ENCODE measurements at regions not wholly inside any gene's neighbourhood (a gene's known extent, or its start where the extent isn't known, plus 50 kb on each side); places are given as distances from the start of the nearest gene placed in this dataset.

- Histone ChIP-seq H3K9me1 (replicated peaks; ENCODE audit: control insufficient read depth, extremely low read depth, insufficient read depth, low read length) (no peaks in the 10 kb centered on the region), H3K79me2 (ENCODE audit: control insufficient read depth, insufficient read depth, low read length) (no peaks in the 10 kb centered on the region), H3K4me3 (replicated peaks in 1 of 3; ENCODE audit: insufficient read depth in 1 of 3, low read depth in 1 of 3, low read length in 3 of 3) (no peak overlapping the region), H3K36me3 (ENCODE audit: control insufficient read depth in 2 of 2, extremely low read depth in 1 of 2, insufficient read depth in 2 of 2, low read length in 2 of 2) (no peaks in the 10 kb centered on the region), H3K4me1 (ENCODE audit: control insufficient read depth, extremely low read depth, insufficient read depth, low read length) (no peaks in the 10 kb centered on the region), H3K9ac (replicated peaks; ENCODE audit: extremely low read depth, insufficient read depth, low read length) (no peak overlapping the region), H3K27ac (ENCODE audit: insufficient read depth, low read depth, low read length) (no peak overlapping the region), H4K20me1 (replicated peaks; ENCODE audit: control insufficient read depth, extremely low read depth, insufficient read depth, low read length) (no peaks in the 10 kb centered on the region), H3K4me2 (ENCODE audit: insufficient read depth, low read length) (no peak overlapping the region), H2AFZ (ENCODE audit: low read depth, low read length) (no peak overlapping the region), H3K27me3 (ENCODE audit: control insufficient read depth in 2 of 2, insufficient read depth in 2 of 2, low read length in 2 of 2) (no peaks in the 10 kb centered on the region), H3K9me3 (replicated peaks; ENCODE audit: control insufficient read depth, insufficient read depth, low read length) (no peaks in the 10 kb centered on the region)
- dilution Hi-C loops (cut with MboI; ENCODE audit: extremely low pct_ligation_motif_present, low sequenced_read_pairs) (no loop called here), intact Hi-C loops (cut with micrococcal nuclease) (no loop called here)
- ChIA-PET POLR2A (no interaction called here), CTCF (no interaction called here)
- no TSS peak for BruUV-seq (replicated peaks)
- FAIRE-seq (no peak), DNase-seq (ENCODE audit: low read depth, low spot score) (no peak)
- TF ChIP-seq JUN (IDR thresholded peaks at IDR 0.05; ENCODE audit: borderline replicate concordance, insufficient read depth, insufficient read length, low read depth) = no peak
- no peak for TF ChIP-seq MAX (IDR thresholded peaks at IDR 0.05; ENCODE audit: insufficient read depth, insufficient read length)
- no peak for TF ChIP-seq EZH2 (IDR thresholded peaks at IDR 0.05; ENCODE audit: borderline replicate concordance, low read depth, low read length, severe bottlenecking)
Observed at GRCh38 chr10:129390147-129390546, 76.9 kb upstream of the MGMT start.

- H2AFZ ChIP-seq (ENCODE audit: low read depth, low read length) = no peak overlapping the region
- no TSS peak for BruUV-seq (replicated peaks)
- H3K4me1 ChIP-seq (ENCODE audit: control insufficient read depth, extremely low read depth, insufficient read depth, low read length) = no peaks in the 10 kb centered on the region
- ChIA-PET POLR2A (no interaction called here), CTCF (no interaction called here)
- H3K27me3 ChIP-seq (ENCODE audit: control insufficient read depth in 2 of 2, insufficient read depth in 2 of 2, low read length in 2 of 2) = no peaks in the 10 kb centered on the region
- no peaks in the 10 kb centered on the region for H3K9me3 ChIP-seq (replicated peaks; ENCODE audit: control insufficient read depth, insufficient read depth, low read length)
- H3K4me2 ChIP-seq (ENCODE audit: insufficient read depth, low read length) = no peak overlapping the region
- H3K9ac ChIP-seq (replicated peaks; ENCODE audit: extremely low read depth, insufficient read depth, low read length) = no peak overlapping the region
- H3K9me1 ChIP-seq (replicated peaks; ENCODE audit: control insufficient read depth, extremely low read depth, insufficient read depth, low read length) = no peaks in the 10 kb centered on the region
- no peaks in the 10 kb centered on the region for H4K20me1 ChIP-seq (replicated peaks; ENCODE audit: control insufficient read depth, extremely low read depth, insufficient read depth, low read length)
- H3K36me3 ChIP-seq (ENCODE audit: control insufficient read depth in 2 of 2, extremely low read depth in 1 of 2, insufficient read depth in 2 of 2, low read length in 2 of 2) = no peaks in the 10 kb centered on the region
- intact Hi-C loops (cut with micrococcal nuclease) (no loop called here), dilution Hi-C loops (cut with MboI; ENCODE audit: extremely low pct_ligation_motif_present, low sequenced_read_pairs) (no loop called here)
- DNase-seq (ENCODE audit: low read depth, low spot score) = no peak
- H3K79me2 ChIP-seq (ENCODE audit: control insufficient read depth, insufficient read depth, low read length) = no peaks in the 10 kb centered on the region
- no peak for FAIRE-seq
- H3K4me3 ChIP-seq (replicated peaks in 1 of 3; ENCODE audit: insufficient read depth in 1 of 3, low read depth in 1 of 3, low read length in 3 of 3) = no peak overlapping the region
- no peak overlapping the region for H3K27ac ChIP-seq (ENCODE audit: insufficient read depth, low read depth, low read length)
- TF ChIP-seq CTCF (IDR thresholded peaks at IDR 0.05; ENCODE audit: extremely low read depth in 1 of 2, insufficient read depth in 1 of 2, low read depth in 1 of 2, low read length in 2 of 2) (no peak), FOS (IDR thresholded peaks at IDR 0.05; ENCODE audit: borderline replicate concordance, insufficient read depth, low read length) (no peak), MYC (IDR thresholded peaks at IDR 0.05; ENCODE audit: low read depth, low read length) (no peak), POLR2A (IDR thresholded peaks at IDR 0.05; ENCODE audit: low read depth, low read length) (no peak), JUN (IDR thresholded peaks at IDR 0.05; ENCODE audit: borderline replicate concordance, insufficient read depth, insufficient read length, low read depth) (no peak)
Observed at GRCh38 chr10:129390726-129391125, 76.3 kb upstream of the MGMT start.
